ENCODE measurements at regions not wholly inside any gene's neighbourhood (a gene's known extent, or its start where the extent isn't known, plus 50 kb on each side); places are given as distances from the start of the nearest gene placed in this dataset.

- TF ChIP-seq CTCF (conservative IDR thresholded peaks at IDR 0.05; ENCODE audit: low read depth, low read length) (peak; percentile 24; the same call in 1 of the 2 replicates), EZH2 (IDR thresholded peaks at IDR 0.05; ENCODE audit: borderline replicate concordance, low read depth, low read length, poor library complexity, severe bottlenecking) (no peak)
These were observed 68.4 kb downstream of the MYEOV start for GRCh38 chr11:69362315-69362714.
